MM.1S (cell line): ENCODE measurements at regions not wholly inside any gene's neighbourhood (a gene's known extent, or its start where the extent isn't known, plus 50 kb on each side); places are given as distances from the start of the nearest gene placed in this dataset.

ENCODE experiments used
- DNase-seq: peaks from one replicate; pipeline ENCODE4 v3.0.0-alpha.2; 2015
- H2AFZ ChIP-seq: fragments of 300-600 bp; sonication (generic); 2 replicates; pipeline ENCODE4 v1.6.0; 2016; ENCODE audit warnings: antibody characterized with exemption, low read length
- H3F3A ChIP-seq: fragments of 300-600 bp; sonication (generic); 2 replicates; pipeline ENCODE4 v1.6.1; 2016; ENCODE audit warnings: mild to moderate bottlenecking, antibody characterized with exemption, low read length, moderate library complexity, mixed read lengths; ENCODE audit not compliant: insufficient read depth
- H3K27ac ChIP-seq: fragments of 300-600 bp; sonication (generic); 2 replicates; pipeline ENCODE4 v1.5.1; 2016; ENCODE audit warnings: mild to moderate bottlenecking, low read length
- H3K27me3 ChIP-seq: fragments of 300-600 bp; sonication (generic); replicated peaks from 2 replicates; pipeline ENCODE4 v1.6.0; 2016; ENCODE audit warnings: low read length; ENCODE audit not compliant: insufficient read depth
- H3K36me3 ChIP-seq: fragments of 300-600 bp; sonication (generic); replicated peaks from 2 replicates; pipeline ENCODE4 v1.6.1; 2016; ENCODE audit warnings: mild to moderate bottlenecking, low read length, mixed read lengths; ENCODE audit not compliant: insufficient read depth
- H3K4me1 ChIP-seq: fragments of 300-600 bp; sonication (generic); 2 replicates; pipeline ENCODE4 v1.6.1; 2016; ENCODE audit warnings: low read length, mixed read lengths
- H3K4me2 ChIP-seq: fragments of 300-600 bp; sonication (generic); 2 replicates; pipeline ENCODE4 v1.6.0; 2016; ENCODE audit warnings: low read depth, low read length
- H3K4me3 ChIP-seq: fragments of 300-600 bp; sonication (generic); 2 replicates; pipeline ENCODE4 v1.5.1; 2016; ENCODE audit warnings: low read length, mixed read lengths
- H3K79me2 ChIP-seq: fragments of 300-600 bp; sonication (generic); 2 replicates; pipeline ENCODE4 v1.6.1; 2016; ENCODE audit warnings: mixed run types, low read length, mixed read lengths
- H3K9ac ChIP-seq: fragments of 300-600 bp; sonication (generic); 2 replicates; pipeline ENCODE4 v1.6.1; 2016; ENCODE audit warnings: low read length, mixed read lengths
- H3K9me2 ChIP-seq: fragments of 300-600 bp; sonication (generic); replicated peaks from 2 replicates; pipeline ENCODE4 v1.6.1; 2016; ENCODE audit warnings: mild to moderate bottlenecking, low read length, mixed read lengths; ENCODE audit not compliant: insufficient read depth
- H3K9me3 ChIP-seq: fragments of 300-600 bp; sonication (generic); replicated peaks from 2 replicates; pipeline ENCODE4 v1.6.1; 2016; ENCODE audit warnings: mild to moderate bottlenecking, low read length, mixed read lengths; ENCODE audit not compliant: insufficient read depth
- H4K20me1 ChIP-seq: fragments of 300-600 bp; sonication (generic); 2 replicates; pipeline ENCODE4 v1.6.1; 2016; ENCODE audit warnings: mild to moderate bottlenecking, low read length, moderate library complexity, mixed read lengths; ENCODE audit not compliant: insufficient read depth
- EZH2 ChIP-seq: fragments of 300-600 bp; sonication (generic); optimal IDR thresholded peaks from 2 replicates; pipeline ENCODE3; 2017; ENCODE audit warnings: low read depth, mild to moderate bottlenecking, antibody characterized with exemption, low read length, mixed read lengths
- EZH2phosphoT487 ChIP-seq: fragments of 300-600 bp; sonication (generic); IDR thresholded peaks from 2 replicates; pipeline ENCODE4 v1.6.1; 2018; ENCODE audit warnings: antibody characterized with exemption, low read length
- TF ChIP-seq, protein P1 (sequence below): fragments of 300-600 bp; sonication (generic); IDR thresholded peaks from 2 replicates; pipeline ENCODE4 v1.5.1; 2016; ENCODE audit warnings: antibody characterized with exemption, low read length, mixed read lengths

DNA sequence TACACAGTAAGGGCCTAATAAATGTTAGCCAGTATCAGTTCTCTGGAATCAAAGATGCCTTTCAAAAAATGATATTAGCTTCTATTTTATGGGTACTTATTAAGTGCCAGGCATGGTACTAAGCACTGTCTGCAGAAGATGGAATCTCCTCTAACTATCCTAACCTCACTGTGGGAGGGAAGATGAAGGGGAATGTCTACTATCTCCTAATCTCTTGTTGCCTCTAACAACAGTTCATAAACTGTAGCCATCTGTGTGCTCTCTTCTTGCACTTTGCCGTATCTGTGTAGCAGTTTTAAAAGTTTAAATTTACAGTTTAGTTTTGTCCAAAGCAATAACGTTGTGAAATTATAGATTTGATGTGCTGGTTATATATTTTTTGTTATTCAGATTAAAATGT, 99.6 kb upstream of the CCDC112 start:
- no peak for TF ChIP-seq EZH2
- no peak for TF ChIP-seq EZH2phosphoT487
- TF ChIP-seq, protein P1, sequence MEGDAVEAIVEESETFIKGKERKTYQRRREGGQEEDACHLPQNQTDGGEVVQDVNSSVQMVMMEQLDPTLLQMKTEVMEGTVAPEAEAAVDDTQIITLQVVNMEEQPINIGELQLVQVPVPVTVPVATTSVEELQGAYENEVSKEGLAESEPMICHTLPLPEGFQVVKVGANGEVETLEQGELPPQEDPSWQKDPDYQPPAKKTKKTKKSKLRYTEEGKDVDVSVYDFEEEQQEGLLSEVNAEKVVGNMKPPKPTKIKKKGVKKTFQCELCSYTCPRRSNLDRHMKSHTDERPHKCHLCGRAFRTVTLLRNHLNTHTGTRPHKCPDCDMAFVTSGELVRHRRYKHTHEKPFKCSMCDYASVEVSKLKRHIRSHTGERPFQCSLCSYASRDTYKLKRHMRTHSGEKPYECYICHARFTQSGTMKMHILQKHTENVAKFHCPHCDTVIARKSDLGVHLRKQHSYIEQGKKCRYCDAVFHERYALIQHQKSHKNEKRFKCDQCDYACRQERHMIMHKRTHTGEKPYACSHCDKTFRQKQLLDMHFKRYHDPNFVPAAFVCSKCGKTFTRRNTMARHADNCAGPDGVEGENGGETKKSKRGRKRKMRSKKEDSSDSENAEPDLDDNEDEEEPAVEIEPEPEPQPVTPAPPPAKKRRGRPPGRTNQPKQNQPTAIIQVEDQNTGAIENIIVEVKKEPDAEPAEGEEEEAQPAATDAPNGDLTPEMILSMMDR = no peak
- Histone ChIP-seq H3K4me3 (no peak overlapping the region), H3K27me3 (no peaks in the 10 kb centered on the region), H4K20me1 (no peaks in the 10 kb centered on the region), H3K27ac (no peak overlapping the region), H3K9me2 (no peaks in the 10 kb centered on the region), H3K9me3 (no peaks in the 10 kb centered on the region), H2AFZ (no peak overlapping the region), H3F3A (no peaks in the 10 kb centered on the region), H3K9ac (no peak overlapping the region), H3K36me3 (no peaks in the 10 kb centered on the region), H3K4me2 (no peak overlapping the region), H3K4me1 (no peaks in the 10 kb centered on the region), H3K79me2 (no peaks in the 10 kb centered on the region)
- DNase-seq = no peak

DNA sequence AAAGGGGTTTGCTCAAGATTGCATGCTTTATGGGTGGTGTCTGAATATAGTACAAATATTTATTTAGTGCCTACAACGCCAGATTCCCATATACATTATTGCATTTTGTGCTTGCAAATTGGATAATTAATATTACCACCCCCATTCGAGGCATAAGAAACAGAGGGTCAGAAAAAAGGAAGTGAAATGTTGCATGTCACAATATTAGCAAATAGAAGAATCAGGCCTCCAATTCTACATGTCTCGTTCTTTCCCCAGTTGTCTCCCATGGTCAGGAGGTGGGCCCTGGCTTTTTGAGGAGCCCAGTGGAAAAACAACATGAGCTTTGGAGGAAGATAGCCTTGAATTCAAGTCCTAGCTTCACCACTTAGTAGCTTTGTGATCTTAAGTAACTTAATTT, 98.1 kb upstream of the CCDC112 start:
- no peak overlapping the region for H2AFZ ChIP-seq
- H3K4me1 ChIP-seq = no peaks in the 10 kb centered on the region
- DNase-seq = no peak
- TF ChIP-seq EZH2 (no peak), EZH2phosphoT487 (no peak)
- TF ChIP-seq, protein P1 = no peak
- no peak overlapping the region for H3K4me2 ChIP-seq
- no peak overlapping the region for H3K4me3 ChIP-seq
- H3K27ac ChIP-seq = no peak overlapping the region
- no peaks in the 10 kb centered on the region for H3K36me3 ChIP-seq
- H3K9ac ChIP-seq = no peak overlapping the region
- H3F3A ChIP-seq = no peaks in the 10 kb centered on the region
- no peaks in the 10 kb centered on the region for H4K20me1 ChIP-seq
- no peaks in the 10 kb centered on the region for H3K79me2 ChIP-seq
- no peaks in the 10 kb centered on the region for H3K9me3 ChIP-seq
- H3K9me2 ChIP-seq = no peaks in the 10 kb centered on the region
- no peaks in the 10 kb centered on the region for H3K27me3 ChIP-seq

DNA sequence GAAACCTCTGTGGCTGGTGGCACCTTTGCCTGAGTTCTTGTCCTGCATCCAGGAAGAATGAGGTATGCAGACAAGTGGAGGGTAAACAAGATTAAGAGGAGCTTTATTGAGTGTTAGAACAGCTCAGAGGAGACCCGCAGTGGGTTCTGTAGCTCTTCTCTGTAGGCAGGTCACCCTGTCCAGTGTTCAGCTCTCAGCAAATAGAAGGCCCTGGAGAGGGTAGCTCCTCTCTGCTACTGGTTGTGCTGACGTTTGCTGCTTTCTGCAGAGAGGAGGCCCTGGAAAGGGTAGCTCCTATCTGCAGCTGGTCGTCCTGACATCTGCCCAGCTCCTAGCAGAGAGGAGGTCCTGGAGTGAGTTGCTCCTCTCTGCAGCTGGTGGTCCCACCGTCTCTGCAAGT, 96.8 kb upstream of the CCDC112 start:
- DNase-seq = no peak
- Histone ChIP-seq H3K4me3 (no peak overlapping the region), H3K79me2 (no peaks in the 10 kb centered on the region), H3K27ac (no peak overlapping the region), H3K36me3 (no peaks in the 10 kb centered on the region), H3K4me1 (no peaks in the 10 kb centered on the region), H3K9me3 (no peaks in the 10 kb centered on the region), H3K4me2 (no peak overlapping the region), H4K20me1 (no peaks in the 10 kb centered on the region), H3K27me3 (no peaks in the 10 kb centered on the region), H3F3A (no peaks in the 10 kb centered on the region), H3K9me2 (no peaks in the 10 kb centered on the region), H3K9ac (no peak overlapping the region), H2AFZ (no peak overlapping the region)
- TF ChIP-seq, protein P1 = no peak
- no peak for TF ChIP-seq EZH2phosphoT487
- TF ChIP-seq EZH2 = no peak
